Activated B cell treated with CpG ODN at 0.5 μM for 24 hours (primary cell): ENCODE measurements at regions not wholly inside any gene's neighbourhood (a gene's known extent, or its start where the extent isn't known, plus 50 kb on each side); places are given as distances from the start of the nearest gene placed in this dataset.
"Not testable (repeated sequence)": the region's sequence is repeated elsewhere in the genome, so short reads cannot be mapped to it uniquely, and the experiment has no call there.

Source experiments
- ATAC-seq: fragments of 200-7000 bp; cut with Tn5 transposase; one replicate; pipeline ENCODE4 v1.10.0; 2021; ENCODE audit warnings: low read depth, mild to moderate bottlenecking, moderate library complexity
- CTCF ChIA-PET: fragments of 350-600 bp; sonication (Branson Sonifier 250); formaldehyde crosslinking; loops from one replicate; lab custom pipeline; 2021; ENCODE audit warnings: antibody characterized with exemption; lab: Charles Lee
- POLR2A ChIA-PET: fragments of 350-600 bp; sonication (Branson Sonifier 250); formaldehyde crosslinking; loops from one replicate; lab custom pipeline; 2021; ENCODE audit warnings: antibody characterized with exemption; lab: Charles Lee
- DNase-seq: peaks from one replicate; pipeline ENCODE4 v3.0.0; 2022
- H3K27ac Mint-ChIP-seq: one replicate; pipeline ENCODE4 v1.8.0; 2020; ENCODE audit warnings: mixed read lengths
- H3K27me3 Mint-ChIP-seq: one replicate; pipeline ENCODE4 v1.8.0; 2021; ENCODE audit warnings: mixed read lengths
- H3K36me3 Mint-ChIP-seq: one replicate; pipeline ENCODE4 v1.8.0; 2021; ENCODE audit warnings: low read depth, mixed read lengths
- H3K4me1 Mint-ChIP-seq: one replicate; pipeline ENCODE4 v1.8.0; 2021; ENCODE audit warnings: mixed read lengths
- H3K4me3 Mint-ChIP-seq: one replicate; pipeline ENCODE4 v1.8.0; 2020; ENCODE audit warnings: mild to moderate bottlenecking, mixed read lengths
- H3K9me3 Mint-ChIP-seq: one replicate; pipeline ENCODE4 v1.8.0; 2020; ENCODE audit warnings: mixed read lengths
- CTCF ChIP-seq: fragments of 200-600 bp; IDR thresholded peaks from one replicate; pipeline ENCODE4 v1.8.0; 2022; ENCODE audit warnings: antibody characterized with exemption, mild to moderate bottlenecking
- intact Hi-C: fragments of 100-400 bp; cut with micrococcal nuclease; formaldehyde crosslinking; loops from one replicate; pipeline ENCODE4 v1.15.1; 2024

- POLR2A ChIA-PET: no interaction called here
- Mint-ChIP-seq H3K36me3 (no peaks in the 10 kb centered on the region), H3K4me1 (no peaks in the 10 kb centered on the region), H3K27ac (no peak overlapping the region), H3K4me3 (no peak overlapping the region), H3K9me3 (no peaks in the 10 kb centered on the region), H3K27me3 (no peaks in the 10 kb centered on the region)
- CTCF ChIA-PET: no interaction called here
- intact Hi-C loops: no loop called here
- DNase-seq (no peak), ATAC-seq (no peak)
- TF ChIP-seq CTCF: no peak
Measured at GRCh38 chr20:11992426-11992825, 74.7 kb downstream of the BTBD3 start.

- intact Hi-C loops: no loop called here
Measured at GRCh38 chr20:11993886-11994461, 76.3 kb downstream of the BTBD3 start.

GRCh38 chr20:11995805-11996567 is 78.3 kb downstream of the BTBD3 start:
- ATAC-seq (no peak), DNase-seq (no peak)
- no peaks in the 10 kb centered on the region for H3K27me3 Mint-ChIP-seq
- CTCF ChIA-PET: no interaction called here
- POLR2A ChIA-PET: no interaction called here
- no peak overlapping the region for H3K4me3 Mint-ChIP-seq
- TF ChIP-seq CTCF: no peak
- no peaks in the 10 kb centered on the region for H3K9me3 Mint-ChIP-seq
- H3K36me3 Mint-ChIP-seq: no peaks in the 10 kb centered on the region
- no peaks in the 10 kb centered on the region for H3K4me1 Mint-ChIP-seq
- intact Hi-C loops: no loop called here
- H3K27ac Mint-ChIP-seq: no peak overlapping the region

More at GRCh38 chr20:11993886-11994461, 76.3 kb downstream of the BTBD3 start:
- Mint-ChIP-seq H3K27me3 (no peaks in the 10 kb centered on the region), H3K36me3 (no peaks in the 10 kb centered on the region), H3K4me3 (no peak overlapping the region), H3K9me3 (no peaks in the 10 kb centered on the region), H3K27ac (no peak overlapping the region), H3K4me1 (no peaks in the 10 kb centered on the region)
- DNase-seq (no peak), ATAC-seq (no peak)
- no peak for TF ChIP-seq CTCF
- POLR2A ChIA-PET: no interaction called here
- CTCF ChIA-PET: no interaction called here

GRCh38 chr20:12004776-12005175 is 87.1 kb downstream of the BTBD3 start:
- H3K4me1 Mint-ChIP-seq, H3K4me3 Mint-ChIP-seq, H3K27me3 Mint-ChIP-seq, CTCF ChIA-PET, DNase-seq, ATAC-seq, H3K27ac Mint-ChIP-seq, H3K36me3 Mint-ChIP-seq, POLR2A ChIA-PET, intact Hi-C loops, H3K9me3 Mint-ChIP-seq: not testable (repeated sequence)

DNA sequence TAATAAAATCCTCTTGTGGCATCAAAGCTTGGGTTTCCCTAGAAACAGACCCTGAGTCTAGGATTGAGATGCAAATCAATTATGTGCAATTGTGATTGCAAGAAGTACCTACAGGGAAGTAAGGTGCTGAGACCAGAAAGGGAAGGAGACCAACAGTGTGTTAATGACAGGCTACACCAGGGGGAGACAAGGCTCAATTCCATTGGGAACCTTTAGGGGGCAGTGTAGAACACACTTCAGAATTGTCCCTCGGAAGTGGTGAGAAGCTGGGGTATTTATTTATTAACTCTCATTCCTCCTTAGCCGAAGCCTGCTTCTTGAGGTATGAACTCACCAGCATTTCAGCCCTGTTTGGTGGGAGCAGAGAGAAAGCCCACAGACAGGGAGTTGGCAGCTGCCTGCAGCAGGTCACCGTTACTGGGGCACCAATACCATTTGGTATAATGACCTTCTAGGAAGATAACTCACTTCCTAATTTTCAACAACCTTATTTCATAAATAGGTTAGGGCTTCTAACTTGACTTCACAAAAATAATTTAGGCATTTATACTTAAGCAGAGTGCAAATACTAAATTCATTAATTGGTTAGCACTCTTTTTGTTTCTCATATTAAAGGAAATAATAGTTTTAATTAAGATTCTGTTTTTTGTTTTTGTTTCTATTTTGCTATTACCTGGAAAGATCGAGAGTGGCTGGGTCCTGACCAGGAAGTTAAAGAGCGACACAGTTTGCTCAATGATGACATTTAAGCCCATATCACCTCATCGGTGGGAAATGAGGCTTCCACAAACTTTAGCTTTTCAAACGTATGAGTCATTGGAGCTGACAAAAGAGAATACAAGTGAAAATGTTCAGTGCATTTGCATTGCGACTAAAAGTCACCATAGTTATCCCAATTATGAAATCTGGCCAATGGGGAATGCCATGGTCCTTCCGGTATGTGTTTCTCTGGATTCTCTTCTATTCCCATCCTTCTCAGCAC is 94.8 kb downstream of the BTBD3 start:
- intact Hi-C loops: loop anchor here (1.0 kb wide), 1 partner anchor 196 kb away; no protein-coding TSS in a partner anchor
- ChIA-PET CTCF (interaction anchor here (0.6 to 1.2 kb wide), 7 partner anchors 9 to 1096 kb away, joined by 3 to 7 read pairs (median 3); no protein-coding TSS in a partner anchor), POLR2A (no interaction called here)
- peaks cover 4% of the 10 kb centered on the region for H3K4me1 Mint-ChIP-seq
- DNase-seq: no peak
- no peaks in the 10 kb centered on the region for H3K9me3 Mint-ChIP-seq
- no peaks in the 10 kb centered on the region for H3K27me3 Mint-ChIP-seq
- no peaks in the 10 kb centered on the region for H3K36me3 Mint-ChIP-seq
- peak; percentile 75 for ATAC-seq
- peak overlapping the region; percentile 15 for H3K4me3 Mint-ChIP-seq
- TF ChIP-seq CTCF: no peak
- H3K27ac Mint-ChIP-seq: no peak overlapping the region
